ENCODE measurements at regions not wholly inside any gene's neighbourhood (a gene's known extent, or its start where the extent isn't known, plus 50 kb on each side); places are given as distances from the start of the nearest gene placed in this dataset.
"Not testable (repeated sequence)": the region's sequence is repeated elsewhere in the genome, so short reads cannot be mapped to it uniquely, and the experiment has no call there.

- ATAC-seq = no peak
- intact Hi-C loops (cut with DNase I) = no loop called here
- DNase-seq (ENCODE audit: low spot score) = no peak
Observed at GRCh38 chr1:81509594-81509993, 291.1 kb upstream of the ADGRL2 start.

GRCh38 chr1:81506699-81507098 lies 294.0 kb upstream of the ADGRL2 start:
- intact Hi-C loops (cut with DNase I) = no loop called here
- DNase-seq (ENCODE audit: low spot score) (no peak), ATAC-seq (no peak)

DNA sequence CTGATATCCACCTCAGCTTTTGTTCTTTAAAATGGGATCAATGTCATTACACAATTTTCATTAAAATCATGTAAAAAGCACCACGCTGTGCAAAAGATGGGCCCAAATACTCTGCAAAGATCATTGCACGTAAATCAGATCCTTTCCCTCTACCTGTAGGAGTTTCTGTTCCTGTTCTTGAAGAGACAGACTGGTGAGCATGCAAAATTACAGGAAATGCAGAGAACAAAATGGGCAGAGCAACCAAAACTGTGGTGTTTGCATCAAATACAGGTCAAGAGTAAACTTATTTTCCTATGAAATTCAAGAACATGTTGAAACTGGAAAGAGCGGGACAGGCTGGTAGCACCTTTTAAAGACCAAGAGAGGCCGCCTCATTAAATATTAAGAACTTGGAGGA lies 294.9 kb upstream of the ADGRL2 start:
- ATAC-seq (no peak), DNase-seq (ENCODE audit: low spot score) (no peak)
- intact Hi-C loops (cut with DNase I) = no loop called here

- ATAC-seq = peak; percentile 13
- intact Hi-C loops (cut with DNase I); DNase-seq (ENCODE audit: low spot score): not testable (repeated sequence)
Observed at GRCh38 chr1:81504820-81505219, 295.9 kb upstream of the ADGRL2 start.

DNA sequence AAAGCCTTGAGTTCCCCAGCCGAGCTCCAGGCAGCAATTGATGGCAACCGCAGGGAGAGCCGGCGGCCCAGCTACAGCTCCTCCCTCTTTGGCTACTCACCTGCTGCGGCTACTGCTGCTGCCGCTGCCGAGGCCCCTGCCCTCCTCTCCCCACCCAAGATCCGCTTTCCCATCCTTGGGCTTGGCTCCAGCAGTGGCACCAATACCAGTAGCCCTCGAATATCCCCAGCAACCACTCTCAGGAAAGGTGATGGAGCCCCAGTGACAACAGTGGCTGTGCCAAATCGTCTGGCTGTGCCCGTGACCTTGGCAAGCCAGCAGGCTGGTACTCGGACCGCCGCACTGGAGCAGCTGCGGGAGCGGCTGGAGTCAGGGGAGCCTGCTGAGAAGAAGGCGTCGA lies 298.0 kb upstream of the ADGRL2 start:
- DNase-seq (ENCODE audit: low spot score); ATAC-seq; intact Hi-C loops (cut with DNase I): not testable (repeated sequence)

DNA sequence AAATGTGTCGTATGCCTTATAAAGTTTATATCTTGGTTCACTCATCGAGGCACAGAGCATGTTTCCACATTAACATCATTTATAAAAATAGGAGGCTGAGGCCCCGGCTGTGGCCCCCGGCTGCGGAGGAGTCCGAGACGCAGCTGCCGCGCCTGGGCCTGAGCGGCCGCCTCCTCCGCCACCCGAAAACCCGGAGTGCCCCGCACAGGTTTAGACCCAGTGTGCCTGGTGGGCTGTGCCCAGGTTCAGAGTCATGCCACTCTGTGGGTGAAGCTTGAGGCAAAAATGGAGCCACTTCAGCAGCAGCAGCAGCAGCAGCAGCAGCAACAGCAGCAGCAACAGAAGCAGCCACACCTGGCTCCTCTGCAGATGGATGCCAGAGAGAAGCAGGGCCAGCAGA lies 299.2 kb upstream of the ADGRL2 start:
- ATAC-seq; DNase-seq (ENCODE audit: low spot score); intact Hi-C loops (cut with DNase I): not testable (repeated sequence)

DNA sequence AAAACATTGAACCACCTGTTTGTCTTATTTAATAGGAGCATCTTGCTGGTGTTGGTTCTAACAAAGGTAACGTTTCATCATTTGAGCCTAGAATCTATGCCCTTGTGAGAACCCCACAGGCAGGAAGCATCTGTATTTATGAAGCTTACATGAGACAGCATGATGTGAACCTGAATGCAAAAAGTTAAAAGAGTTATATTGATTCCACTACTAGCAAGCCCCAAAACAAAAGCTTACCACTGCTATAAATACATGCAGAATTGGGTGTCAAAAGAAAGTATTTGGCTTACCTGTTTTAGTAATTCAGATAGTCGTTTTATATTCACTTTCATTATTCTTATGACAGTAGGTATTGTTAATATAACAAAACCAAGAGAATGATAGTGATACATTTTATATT lies 301.2 kb upstream of the ADGRL2 start:
- intact Hi-C loops (cut with DNase I) = no loop called here
- DNase-seq (ENCODE audit: low spot score) (no peak), ATAC-seq (no peak)

DNA sequence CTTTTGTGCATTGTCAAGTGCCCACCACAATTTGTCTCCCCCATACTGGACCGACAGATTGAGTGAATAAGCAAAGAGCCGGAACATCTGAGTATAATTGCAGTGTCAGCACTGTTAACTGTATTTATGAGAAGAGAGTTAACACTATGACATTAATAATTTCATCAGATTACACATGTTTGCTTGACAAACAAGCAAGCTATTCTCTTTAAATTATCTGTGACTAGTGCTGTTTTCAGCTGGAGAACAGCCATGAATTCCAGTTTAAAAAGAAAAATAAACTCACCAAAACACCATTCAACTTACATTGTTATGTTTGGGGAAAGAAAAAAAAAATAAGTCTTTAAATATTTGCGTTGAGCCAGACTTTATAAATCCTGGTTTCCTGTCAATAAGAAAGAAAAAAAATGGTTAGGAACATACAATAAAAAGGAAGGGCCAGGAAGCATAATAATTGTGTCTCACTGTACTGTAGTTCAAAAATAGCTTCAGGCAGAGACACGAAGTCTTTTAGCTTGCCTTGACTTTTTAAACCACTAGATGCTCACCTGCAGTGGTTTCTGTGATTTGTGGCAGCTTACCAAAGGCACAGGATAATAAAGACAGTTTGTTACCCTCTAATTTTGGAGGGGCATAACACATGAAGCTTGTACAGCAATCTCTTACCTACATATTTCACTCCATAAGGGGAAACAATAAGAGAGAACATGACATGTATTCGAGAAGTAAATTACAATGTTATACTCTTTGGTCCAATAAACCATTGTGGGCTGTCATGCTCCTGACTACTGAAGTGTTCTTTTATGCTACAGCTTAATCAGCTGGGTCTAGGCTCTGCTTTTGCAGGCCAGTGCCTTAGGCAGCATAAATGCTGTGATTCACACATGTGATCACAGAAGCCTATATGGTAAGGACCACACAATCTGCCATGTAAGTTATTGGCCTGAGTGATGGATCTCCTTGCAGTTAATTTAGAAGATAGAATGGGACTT lies 302.0 kb upstream of the ADGRL2 start:
- ATAC-seq (no peak), DNase-seq (ENCODE audit: low spot score) (no peak)
- intact Hi-C loops (cut with DNase I) = no loop called here

GRCh38 chr1:81496349-81496748 lies 304.4 kb upstream of the ADGRL2 start:
- no peak for DNase-seq (ENCODE audit: low spot score)
- intact Hi-C loops (cut with DNase I) = no loop called here
- no peak for ATAC-seq

DNA sequence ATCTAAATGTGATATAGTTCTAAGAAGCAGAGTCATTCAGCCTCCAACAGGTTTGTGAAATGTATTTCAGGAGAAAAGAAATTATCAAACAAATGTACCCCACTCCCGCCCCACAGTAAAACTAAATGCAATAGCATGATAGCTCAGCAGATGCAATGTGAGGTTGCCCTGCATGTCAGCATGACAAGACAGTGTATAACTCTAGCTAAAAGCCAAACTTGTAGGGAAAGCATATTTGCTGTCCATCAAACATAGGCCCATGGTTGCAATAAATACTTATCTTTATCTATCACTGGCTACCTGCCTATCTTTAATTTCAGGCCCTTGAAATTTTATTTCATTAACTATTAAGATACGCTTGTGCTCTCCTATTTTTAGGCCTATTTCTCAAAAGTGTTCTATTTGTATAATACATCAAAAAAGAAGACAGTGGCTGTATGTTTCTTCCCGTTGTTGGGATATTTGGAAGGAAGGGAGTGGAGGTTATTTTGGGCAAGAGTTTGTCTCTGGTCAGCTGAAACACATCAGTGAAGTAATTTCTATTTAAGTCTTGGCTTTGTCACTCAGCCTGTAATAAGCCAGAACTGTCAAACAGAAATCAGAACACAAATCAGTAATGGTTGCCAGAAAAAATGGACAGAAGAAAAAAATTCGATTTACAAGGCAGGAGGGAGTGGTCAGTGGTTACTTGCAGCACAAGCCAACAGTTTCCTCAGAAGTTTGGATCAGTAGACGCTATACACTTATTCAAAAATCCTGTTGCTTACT lies 307.4 kb upstream of the ADGRL2 start:
- peak; percentile 79 for ATAC-seq
- DNase-seq (ENCODE audit: low spot score) = no peak
- intact Hi-C loops (cut with DNase I) = no loop called here

DNA sequence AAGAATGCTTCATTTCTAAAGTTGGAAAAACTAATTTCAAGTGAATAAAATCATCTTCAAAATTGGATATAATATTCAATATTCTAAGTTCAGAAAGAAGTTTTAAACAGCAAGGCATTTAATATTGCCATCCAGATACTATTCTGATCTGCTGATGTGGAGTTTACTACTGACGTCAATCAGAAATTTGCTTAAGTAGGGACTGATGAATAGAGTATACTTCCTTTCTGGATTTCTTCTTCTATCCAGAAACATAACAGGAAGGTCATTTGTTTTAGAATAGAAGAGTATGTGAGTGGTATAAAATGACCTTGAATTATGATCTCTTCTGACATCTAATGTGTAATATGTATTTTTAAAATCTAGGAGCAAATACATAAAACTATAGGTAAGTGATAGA lies 308.1 kb upstream of the ADGRL2 start:
- ATAC-seq = no peak
- DNase-seq (ENCODE audit: low spot score) = no peak
- intact Hi-C loops (cut with DNase I) = no loop called here

GRCh38 chr1:81490614-81491013 lies 310.1 kb upstream of the ADGRL2 start:
- ATAC-seq (no peak), DNase-seq (ENCODE audit: low spot score) (no peak)
- intact Hi-C loops (cut with DNase I) = no loop called here

DNA sequence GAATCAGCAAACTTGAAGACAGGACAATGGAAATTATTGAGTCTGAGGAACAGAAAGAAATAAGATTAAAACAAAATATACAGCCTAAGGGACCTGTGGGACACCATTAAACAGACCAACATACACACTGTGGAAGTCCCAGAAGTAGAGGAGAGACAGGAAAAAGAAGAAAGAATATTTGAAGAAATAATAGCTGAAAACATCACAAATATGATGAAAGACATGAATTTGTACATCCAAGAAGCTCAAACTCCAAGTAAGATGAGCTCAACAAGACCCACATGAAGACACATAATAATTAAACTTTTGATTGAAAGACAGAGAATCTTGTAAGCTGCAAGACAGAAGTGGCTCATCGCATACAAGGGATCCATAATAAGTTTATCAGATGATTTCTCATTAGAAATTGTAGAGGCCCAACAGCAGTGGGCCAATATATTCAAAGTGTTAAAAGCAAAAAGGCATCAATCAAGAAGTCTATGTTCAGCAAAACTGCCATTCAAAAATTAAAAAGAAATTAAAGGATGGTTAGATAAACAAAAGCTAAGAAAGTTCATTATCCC lies 311.3 kb upstream of the ADGRL2 start:
- no peak for DNase-seq (ENCODE audit: low spot score)
- no peak for ATAC-seq
- intact Hi-C loops (cut with DNase I) = no loop called here

DNA sequence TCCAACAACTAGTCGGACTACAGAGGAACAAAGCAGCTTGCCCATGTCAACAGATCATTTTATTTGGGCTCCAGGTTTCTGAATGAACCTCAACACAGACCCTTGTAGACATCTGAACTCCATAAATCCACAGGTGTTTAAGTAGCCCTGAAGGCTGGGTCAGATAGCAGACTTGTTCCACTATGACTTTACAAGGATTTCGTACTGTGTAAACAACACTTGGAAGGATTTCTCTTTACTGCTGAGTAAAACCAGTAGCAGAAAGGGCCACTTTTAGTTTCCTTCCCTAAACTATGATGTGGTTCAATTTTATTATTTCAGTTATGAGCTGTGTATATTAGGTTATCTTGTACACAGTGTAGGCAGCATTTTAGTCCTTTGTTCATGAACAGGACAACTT lies 316.4 kb upstream of the ADGRL2 start:
- ATAC-seq (no peak), DNase-seq (ENCODE audit: low spot score) (no peak)
- intact Hi-C loops (cut with DNase I) = no loop called here

DNA sequence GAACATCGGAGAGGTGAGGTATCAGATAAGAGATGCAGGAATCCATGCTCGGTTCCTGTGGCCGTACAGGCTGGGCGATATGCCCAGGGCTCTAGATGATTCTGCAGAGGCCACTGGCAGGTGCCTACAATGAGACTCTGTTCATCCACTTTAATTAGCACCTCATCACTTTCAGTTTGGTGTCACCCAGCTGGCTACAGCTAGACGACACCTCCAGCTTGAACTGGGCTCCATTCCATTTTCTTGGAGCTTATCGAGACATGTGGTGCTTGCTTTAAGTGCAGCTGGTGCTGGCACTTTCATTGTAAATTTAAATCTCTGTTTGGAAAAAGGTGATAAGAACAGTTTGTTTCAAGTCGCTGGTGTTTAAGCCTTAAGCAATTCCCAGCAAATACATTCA lies 322.5 kb upstream of the ADGRL2 start:
- no peak for ATAC-seq
- intact Hi-C loops (cut with DNase I) = no loop called here

GRCh38 chr1:81477710-81478109 lies 323.0 kb upstream of the ADGRL2 start:
- ATAC-seq = no peak

More for the DNA sequence above, 322.5 kb upstream of the ADGRL2 start:
- DNase-seq (ENCODE audit: low spot score) = no peak

DNA sequence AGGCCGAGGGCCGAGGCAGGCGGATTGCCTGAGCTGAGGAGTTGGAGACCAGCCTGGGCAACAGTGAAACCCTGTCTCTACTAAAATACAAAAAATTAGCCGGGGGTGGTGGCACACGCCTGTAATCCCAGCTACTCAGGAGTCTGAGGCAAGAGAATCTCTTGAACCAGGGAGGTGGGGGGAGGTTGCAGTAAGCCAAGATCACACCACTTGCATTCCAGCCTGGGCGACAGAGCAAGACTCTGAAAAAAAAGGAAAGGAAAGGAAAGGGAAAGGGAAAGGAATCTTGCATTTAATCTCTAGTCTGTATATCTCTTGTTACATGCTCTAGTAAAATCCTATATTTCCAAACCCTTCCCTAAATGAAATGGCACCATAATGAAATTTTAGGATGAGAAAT lies 328.3 kb upstream of the ADGRL2 start:
- intact Hi-C loops (cut with DNase I) = no loop called here
- DNase-seq (ENCODE audit: low spot score) = no peak
- ATAC-seq = no peak

More at GRCh38 chr1:81477710-81478109, 323.0 kb upstream of the ADGRL2 start:
- intact Hi-C loops (cut with DNase I) = no loop called here
- DNase-seq (ENCODE audit: low spot score) = no peak

GRCh38 chr1:81471255-81471654 lies 329.5 kb upstream of the ADGRL2 start:
- no peak for DNase-seq (ENCODE audit: low spot score)
- intact Hi-C loops (cut with DNase I) = no loop called here
- no peak for ATAC-seq

GRCh38 chr1:81470275-81470674 lies 330.5 kb upstream of the ADGRL2 start:
- ATAC-seq (no peak), DNase-seq (ENCODE audit: low spot score) (no peak)
- intact Hi-C loops (cut with DNase I) = no loop called here

DNA sequence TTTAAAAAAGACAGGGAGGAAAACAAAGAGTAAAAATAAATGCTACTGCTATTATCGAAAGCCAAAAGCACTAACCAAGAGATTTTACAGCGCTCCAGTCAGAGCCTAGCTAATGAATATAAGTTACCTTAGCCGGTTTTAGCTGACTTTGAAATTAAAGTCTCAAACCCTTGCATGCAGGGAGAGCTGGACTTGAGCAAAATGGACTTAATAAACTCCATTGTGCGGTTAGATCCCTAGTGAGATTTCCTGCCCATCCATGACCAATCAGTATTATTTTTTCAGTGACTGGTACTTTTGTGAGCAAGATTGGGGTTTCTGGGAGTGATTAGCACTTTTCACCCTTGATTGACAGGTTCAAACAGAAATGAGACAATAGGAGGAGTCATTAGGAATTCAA lies 333.4 kb upstream of the ADGRL2 start:
- DNase-seq (ENCODE audit: low spot score) (no peak), ATAC-seq (no peak)
- intact Hi-C loops (cut with DNase I) = no loop called here
